H9 (cell line): ENCODE measurements at regions not wholly inside any gene's neighbourhood (a gene's known extent, or its start where the extent isn't known, plus 50 kb on each side); places are given as distances from the start of the nearest gene placed in this dataset.

Experiments used
- DNase-seq: peaks from one replicate; pipeline ENCODE4 v3.0.0-alpha.2; 2017
- H2AFZ ChIP-seq: one replicate; pipeline ENCODE4 v1.6.1; 2013; ENCODE audit warnings: mild to moderate bottlenecking, low read length, control low read depth, moderate library complexity
- H2AK5ac ChIP-seq: 2 replicates; pipeline ENCODE4 v1.6.1; 2013; ENCODE audit warnings: low read length, control low read depth, mixed read lengths; ENCODE audit not compliant: insufficient read length
- H2BK120ac ChIP-seq: one replicate; pipeline ENCODE4 v1.6.1; 2013; ENCODE audit warnings: low read depth, mild to moderate bottlenecking, low read length, control low read depth, inconsistent platforms; ENCODE audit not compliant: poor library complexity, severe bottlenecking
- H2BK12ac ChIP-seq: 2 replicates; pipeline ENCODE4 v1.6.1; 2013; ENCODE audit warnings: low read length, control low read depth, mixed read lengths, low read depth; ENCODE audit not compliant: insufficient read length
- H2BK15ac ChIP-seq: 2 replicates; pipeline ENCODE4 v1.6.1; 2013; ENCODE audit warnings: low read depth, low read length, control low read depth
- H2BK20ac ChIP-seq: one replicate; pipeline ENCODE4 v1.6.1; 2013; ENCODE audit warnings: low read depth, mild to moderate bottlenecking, low read length, control low read depth, inconsistent platforms; ENCODE audit not compliant: poor library complexity, severe bottlenecking
- H2BK5ac ChIP-seq: 2 replicates; pipeline ENCODE4 v1.6.1; 2013; ENCODE audit warnings: low read length, control low read depth, mixed read lengths; ENCODE audit not compliant: insufficient read length
- H3K14ac ChIP-seq: 2 replicates; pipeline ENCODE4 v1.6.1; 2013; ENCODE audit warnings: low read length, control low read depth; ENCODE audit not compliant: insufficient read depth
- H3K18ac ChIP-seq: 2 replicates; pipeline ENCODE4 v1.6.1; 2013; ENCODE audit warnings: low read depth, mild to moderate bottlenecking, mixed read lengths, low read length, control low read depth; ENCODE audit not compliant: insufficient read length
- H3K23ac ChIP-seq: 2 replicates; pipeline ENCODE4 v1.6.1; 2013; ENCODE audit warnings: low read length, control low read depth, mixed read lengths, low read depth; ENCODE audit not compliant: insufficient read length
- H3K23me2 ChIP-seq: 2 replicates; pipeline ENCODE4 v1.6.1; 2013; ENCODE audit warnings: low read depth, mild to moderate bottlenecking, mixed read lengths, low read length, control low read depth; ENCODE audit not compliant: insufficient read length, poor library complexity, severe bottlenecking
- H3K27ac ChIP-seq: 2 replicates; pipeline ENCODE4 v1.5.1; 2013; ENCODE audit warnings: low read length, control low read depth, mixed read lengths, low read depth; ENCODE audit not compliant: insufficient read length
- H3K27me3 ChIP-seq: 2 replicates; pipeline ENCODE4 v1.6.1; 2013; ENCODE audit warnings: low read length, control low read depth, inconsistent platforms; ENCODE audit not compliant: insufficient read depth
- H3K4ac ChIP-seq: 2 replicates; pipeline ENCODE4 v1.6.1; 2013; ENCODE audit warnings: low read depth, mild to moderate bottlenecking, control low read depth, inconsistent platforms, low read length, moderate library complexity
- H3K4me1 ChIP-seq: 2 replicates; pipeline ENCODE4 v1.6.1; 2013; ENCODE audit warnings: low read length, control low read depth, inconsistent platforms; ENCODE audit not compliant: insufficient read depth
- H3K4me2 ChIP-seq: 2 replicates; pipeline ENCODE4 v1.6.1; 2013; ENCODE audit warnings: low read length, control low read depth, mixed read lengths; ENCODE audit not compliant: insufficient read length, insufficient read depth
- H3K56ac ChIP-seq: 2 replicates; pipeline ENCODE4 v1.6.1; 2013; ENCODE audit warnings: low read depth, mild to moderate bottlenecking, mixed read lengths, low read length, control low read depth; ENCODE audit not compliant: insufficient read length
- H3K79me1 ChIP-seq: 2 replicates; pipeline ENCODE4 v1.6.1; 2013; ENCODE audit warnings: low read depth, mild to moderate bottlenecking, moderate library complexity, low read length, control low read depth, inconsistent platforms; ENCODE audit not compliant: insufficient read depth, poor library complexity, severe bottlenecking
- H3K79me2 ChIP-seq: 2 replicates; pipeline ENCODE4 v1.6.1; 2013; ENCODE audit warnings: low read length, control low read depth, inconsistent platforms; ENCODE audit not compliant: insufficient read depth
- H3K9ac ChIP-seq: 2 replicates; pipeline ENCODE4 v1.6.1; 2013; ENCODE audit warnings: low read length, control low read depth, mixed read lengths; ENCODE audit not compliant: insufficient read length; ENCODE audit errors: extremely low read depth
- H3K9me3 ChIP-seq: one replicate; pipeline ENCODE4 v1.6.1; 2013; ENCODE audit warnings: low read depth, low read length, inconsistent platforms; ENCODE audit not compliant: control insufficient read depth
- H3T11ph ChIP-seq: one replicate; pipeline ENCODE4 v1.6.1; 2013; ENCODE audit warnings: mild to moderate bottlenecking, low read length, control low read depth, inconsistent platforms
- H4K20me1 ChIP-seq: one replicate; pipeline ENCODE4 v1.6.1; 2013; ENCODE audit not compliant: control insufficient read depth, insufficient read length, insufficient read depth
- H4K5ac ChIP-seq: 2 replicates; pipeline ENCODE4 v1.6.1; 2013; ENCODE audit warnings: low read depth, mild to moderate bottlenecking, mixed read lengths, low read length, control low read depth; ENCODE audit not compliant: insufficient read length
- H4K8ac ChIP-seq: replicated peaks from 2 replicates; pipeline ENCODE4 v1.6.1; 2013; ENCODE audit warnings: low read length, control low read depth, mixed read lengths, low read depth; ENCODE audit not compliant: insufficient read length
- H4K91ac ChIP-seq: 2 replicates; pipeline ENCODE4 v1.6.1; 2013; ENCODE audit warnings: low read depth, mild to moderate bottlenecking, moderate library complexity, mixed read lengths, low read length, control low read depth; ENCODE audit not compliant: insufficient read length
- H3K27ac Mint-ChIP-seq, 3 experiments: 2 replicates in 2 of 3; 3 replicates in 1 of 3; pipeline ENCODE4 v1.8.0; 2020 to 2021; ENCODE audit warnings: mixed read lengths in 3 of 3, mild to moderate bottlenecking in 1 of 3, moderate library complexity in 1 of 3
- H3K27me3 Mint-ChIP-seq: 2 replicates; pipeline ENCODE4 v1.8.0; 2021; ENCODE audit warnings: low read depth, mild to moderate bottlenecking, moderate library complexity, mixed read lengths
- H3K36me3 Mint-ChIP-seq, 3 experiments: 2 replicates in 2 of 3; 3 replicates in 1 of 3; pipeline ENCODE4 v1.8.0; 2020 to 2021; ENCODE audit warnings: low read depth in 3 of 3, mixed read lengths in 3 of 3; ENCODE audit not compliant: insufficient read depth in 1 of 3
- H3K4me1 Mint-ChIP-seq, 2 experiments: 2 replicates each; pipeline ENCODE4 v1.8.0; 2020; ENCODE audit warnings: mixed read lengths in 2 of 2
- H3K4me3 Mint-ChIP-seq, 2 experiments: 2 replicates in 1 of 2; 3 replicates in 1 of 2; pipeline ENCODE4 v1.8.0; 2020 to 2021; ENCODE audit warnings: mild to moderate bottlenecking in 2 of 2, mixed read lengths in 2 of 2, moderate library complexity in 1 of 2
- H3K9me3 Mint-ChIP-seq, 2 experiments: 2 replicates in 1 of 2; 3 replicates in 1 of 2; pipeline ENCODE4 v1.8.0; 2020; ENCODE audit warnings: mild to moderate bottlenecking in 2 of 2, mixed read lengths in 2 of 2, moderate library complexity in 1 of 2
- CTCF ChIP-seq: fragments of 200-600 bp; sonication (generic); conservative IDR thresholded peaks from 3 replicates; pipeline ENCODE4 v1.8.0; 2021; ENCODE audit warnings: antibody characterized with exemption, mild to moderate bottlenecking
- WGBS: extraction: QIAGEN DNeasy Blood & Tissue Kit; methylation state at CpG from one replicate; pipeline ENCODE4 v1.1.7; 2013; ENCODE audit warnings: missing lambda C conversion rate, low lambda C conversion rate, mixed read lengths; ENCODE audit not compliant: insufficient read length; ENCODE audit errors: extremely low coverage; 5-methylcytosine and 5-hydroxymethylcytosine counted together

- Histone ChIP-seq H3T11ph (no peak overlapping the region), H2BK5ac (no peak overlapping the region)
Observed at GRCh38 chr3:67998281-67998680, 343.9 kb upstream of the SUCLG2 start.

More at GRCh38 chr3:67998281-67998680, 343.9 kb upstream of the SUCLG2 start:
- Histone ChIP-seq H3K14ac (no peak overlapping the region), H3K23ac (no peak overlapping the region), H2BK15ac (no peak overlapping the region), H3K79me2 (no peaks in the 10 kb centered on the region), H3K4ac (no peak overlapping the region), H3K9me3 (no peaks in the 10 kb centered on the region), H2AFZ (no peak overlapping the region), H4K5ac (no peak overlapping the region), H3K4me1 (no peaks in the 10 kb centered on the region; the same call in 1 of the 2 replicates), H4K91ac (no peak overlapping the region), H3K18ac (no peak overlapping the region), H3K27ac (no peak overlapping the region), H3K9ac (no peak overlapping the region), H4K20me1 (no peaks in the 10 kb centered on the region), H3K27me3 (no peaks in the 10 kb centered on the region), H3K79me1 (no peaks in the 10 kb centered on the region), H2BK120ac (no peak overlapping the region), H2AK5ac (no peak overlapping the region), H2BK20ac (no peak overlapping the region), H3K56ac (no peak overlapping the region), H3K4me2 (no peak overlapping the region), H4K8ac (no peak overlapping the region), H2BK12ac (no peak overlapping the region), H3K23me2 (no peaks in the 10 kb centered on the region)
- DNase-seq = no peak
- TF ChIP-seq CTCF = no peak
- H3K27ac Mint-ChIP-seq = peak overlapping the region in 1 of 3 experiments; percentile 32; a peak in 1 of 7 replicates
- peaks cover 1% of the 10 kb centered on the region; the same call in 1 of the 2 replicates for H3K27me3 Mint-ChIP-seq
- peak overlapping the region in 1 of 2 experiments; percentile 6; a peak in 1 of 5 replicates for H3K4me3 Mint-ChIP-seq
- H3K9me3 Mint-ChIP-seq = peaks cover 8 to 10% of the 10 kb centered on the region in 2 experiments; a peak in 3 of 5 replicates
- H3K4me1 Mint-ChIP-seq = peaks cover 5 to 11% of the 10 kb centered on the region in 2 experiments
- H3K36me3 Mint-ChIP-seq = peaks cover 0 to 14% (median 8%) of the 10 kb centered on the region in 3 experiments; a peak in 4 of 7 replicates
- WGBS = no CpG with 5 or more reads among the region's 1 CpG
